Hepatocyte (in vitro differentiated cells): ENCODE measurements at regions not wholly inside any gene's neighbourhood (a gene's known extent, or its start where the extent isn't known, plus 50 kb on each side); places are given as distances from the start of the nearest gene placed in this dataset.

ENCODE experiments used
- DNase-seq: peaks from one replicate; pipeline ENCODE4 v3.0.0-alpha.2; 2016; ENCODE audit warnings: low spot score
- H2AFZ ChIP-seq: fragments of 200-600 bp; sonication (generic); 2 replicates; pipeline ENCODE4 v1.6.0; 2016; ENCODE audit warnings: antibody characterized with exemption, mild to moderate bottlenecking
- H3K27ac ChIP-seq: fragments of 200-600 bp; sonication (generic); 2 replicates; pipeline ENCODE4 v1.5.1; 2016; ENCODE audit warnings: mild to moderate bottlenecking
- H3K27me3 ChIP-seq: fragments of 200-600 bp; sonication (generic); 2 replicates; pipeline ENCODE4 v1.6.1; 2016
- H3K36me3 ChIP-seq: fragments of 200-600 bp; sonication (generic); replicated peaks from 2 replicates; pipeline ENCODE4 v1.5.1; 2016; ENCODE audit warnings: low read depth; ENCODE audit not compliant: insufficient read depth
- H3K4me1 ChIP-seq: fragments of 200-600 bp; sonication (generic); 2 replicates; pipeline ENCODE4 v1.5.1; 2016; ENCODE audit warnings: mild to moderate bottlenecking, moderate library complexity; ENCODE audit not compliant: insufficient read depth
- H3K4me2 ChIP-seq: fragments of 200-600 bp; sonication (generic); 2 replicates; pipeline ENCODE4 v1.6.0; 2016
- H3K4me3 ChIP-seq: fragments of 200-600 bp; sonication (generic); 2 replicates; pipeline ENCODE4 v1.5.1; 2016; ENCODE audit warnings: mild to moderate bottlenecking
- H3K79me2 ChIP-seq: fragments of 200-600 bp; sonication (generic); 2 replicates; pipeline ENCODE4 v1.6.0; 2017; ENCODE audit warnings: mild to moderate bottlenecking
- H3K9me2 ChIP-seq: fragments of 200-600 bp; sonication (generic); replicated peaks from 2 replicates; pipeline ENCODE4 v1.6.0; 2017; ENCODE audit warnings: mild to moderate bottlenecking; ENCODE audit not compliant: insufficient read depth
- H3K9me3 ChIP-seq: fragments of 200-600 bp; sonication (generic); 2 replicates; pipeline ENCODE4 v1.5.1; 2016; ENCODE audit warnings: low read depth, mild to moderate bottlenecking
- H4K20me1 ChIP-seq: fragments of 200-600 bp; sonication (generic); 2 replicates; pipeline ENCODE4 v1.6.0; 2016; ENCODE audit warnings: mild to moderate bottlenecking; ENCODE audit not compliant: insufficient read depth, poor library complexity, severe bottlenecking
- EZH2 ChIP-seq: fragments of 200-600 bp; sonication (generic); IDR thresholded peaks from 2 replicates; pipeline ENCODE4 v1.6.1; 2016; ENCODE audit warnings: antibody characterized with exemption, mild to moderate bottlenecking, borderline replicate concordance
- EZH2phosphoT487 ChIP-seq: fragments of 200-600 bp; sonication (generic); IDR thresholded peaks from one replicate; pipeline ENCODE4 v1.6.1; 2018; ENCODE audit warnings: antibody characterized with exemption, mild to moderate bottlenecking, low read depth, moderate library complexity; ENCODE audit not compliant: unreplicated experiment, severe bottlenecking
- WGBS: methylation state at CpG from one replicate; pipeline ENCODE4 v1.1.6; 2016; ENCODE audit warnings: low lambda C conversion rate; ENCODE audit errors: missing lambda C conversion rate; 5-methylcytosine and 5-hydroxymethylcytosine counted together
- TF ChIP-seq, protein P1 (sequence below): fragments of 200-600 bp; sonication (generic); IDR thresholded peaks from 2 replicates; pipeline ENCODE4 v1.5.1; 2016; ENCODE audit warnings: antibody characterized with exemption, mild to moderate bottlenecking; ENCODE audit not compliant: poor library complexity

GRCh38 chr14:37899365-37899764 lies 303.9 kb downstream of the TTC6 start:
- no peak for DNase-seq
- TF ChIP-seq EZH2: no peak
- TF ChIP-seq EZH2phosphoT487: no peak
- TF ChIP-seq, protein P1, sequence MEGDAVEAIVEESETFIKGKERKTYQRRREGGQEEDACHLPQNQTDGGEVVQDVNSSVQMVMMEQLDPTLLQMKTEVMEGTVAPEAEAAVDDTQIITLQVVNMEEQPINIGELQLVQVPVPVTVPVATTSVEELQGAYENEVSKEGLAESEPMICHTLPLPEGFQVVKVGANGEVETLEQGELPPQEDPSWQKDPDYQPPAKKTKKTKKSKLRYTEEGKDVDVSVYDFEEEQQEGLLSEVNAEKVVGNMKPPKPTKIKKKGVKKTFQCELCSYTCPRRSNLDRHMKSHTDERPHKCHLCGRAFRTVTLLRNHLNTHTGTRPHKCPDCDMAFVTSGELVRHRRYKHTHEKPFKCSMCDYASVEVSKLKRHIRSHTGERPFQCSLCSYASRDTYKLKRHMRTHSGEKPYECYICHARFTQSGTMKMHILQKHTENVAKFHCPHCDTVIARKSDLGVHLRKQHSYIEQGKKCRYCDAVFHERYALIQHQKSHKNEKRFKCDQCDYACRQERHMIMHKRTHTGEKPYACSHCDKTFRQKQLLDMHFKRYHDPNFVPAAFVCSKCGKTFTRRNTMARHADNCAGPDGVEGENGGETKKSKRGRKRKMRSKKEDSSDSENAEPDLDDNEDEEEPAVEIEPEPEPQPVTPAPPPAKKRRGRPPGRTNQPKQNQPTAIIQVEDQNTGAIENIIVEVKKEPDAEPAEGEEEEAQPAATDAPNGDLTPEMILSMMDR: no peak
- Histone ChIP-seq H3K4me3 (no peak overlapping the region), H3K4me2 (no peak overlapping the region), H3K27ac (no peak overlapping the region), H3K36me3 (no peaks in the 10 kb centered on the region), H3K4me1 (no peaks in the 10 kb centered on the region), H3K79me2 (no peaks in the 10 kb centered on the region), H4K20me1 (no peaks in the 10 kb centered on the region), H3K27me3 (no peaks in the 10 kb centered on the region), H3K9me3 (no peaks in the 10 kb centered on the region), H2AFZ (no peak overlapping the region), H3K9me2 (no peaks in the 10 kb centered on the region)
- WGBS: 98% methylated on average over 4 of the region's 4 CpGs

GRCh38 chr14:37900561-37900960 lies 305.1 kb downstream of the TTC6 start:
- Histone ChIP-seq H3K4me3 (no peak overlapping the region), H3K4me2 (no peak overlapping the region), H2AFZ (no peak overlapping the region), H3K9me3 (no peaks in the 10 kb centered on the region), H3K79me2 (no peaks in the 10 kb centered on the region), H3K27me3 (no peaks in the 10 kb centered on the region), H4K20me1 (no peaks in the 10 kb centered on the region), H3K36me3 (no peaks in the 10 kb centered on the region), H3K4me1 (no peaks in the 10 kb centered on the region), H3K9me2 (no peaks in the 10 kb centered on the region), H3K27ac (no peak overlapping the region)
- no peak for DNase-seq
- WGBS: 76% methylated on average over 1 of the region's 1 CpG
- no peak for TF ChIP-seq EZH2phosphoT487
- TF ChIP-seq, protein P1: no peak
- no peak for TF ChIP-seq EZH2

DNA sequence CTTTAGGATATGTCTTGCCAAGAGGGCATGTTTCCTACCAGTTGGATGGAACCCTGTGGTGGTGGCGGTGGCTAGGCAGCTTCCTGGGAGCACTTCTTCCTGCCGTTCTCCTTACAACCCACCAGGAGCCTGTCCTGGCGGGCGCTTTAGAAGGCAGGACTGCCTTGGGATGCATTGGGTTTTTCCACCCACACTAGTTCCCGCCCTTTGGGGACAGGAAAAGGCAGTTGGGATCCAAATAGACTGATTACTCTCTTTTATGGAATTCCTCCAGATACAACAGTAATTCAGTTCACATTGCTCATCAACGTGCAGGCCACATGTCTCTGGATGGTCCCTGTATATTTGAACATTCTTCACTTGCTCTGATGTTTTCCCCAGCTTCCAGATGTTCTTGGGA lies 305.7 kb upstream of the SSTR1 start:
- Histone ChIP-seq H2AFZ (no peak overlapping the region), H4K20me1 (no peaks in the 10 kb centered on the region), H3K4me3 (no peak overlapping the region), H3K27ac (no peak overlapping the region), H3K4me1 (no peaks in the 10 kb centered on the region), H3K36me3 (no peaks in the 10 kb centered on the region), H3K79me2 (no peaks in the 10 kb centered on the region), H3K9me2 (no peaks in the 10 kb centered on the region), H3K4me2 (no peak overlapping the region), H3K27me3 (no peaks in the 10 kb centered on the region), H3K9me3 (no peaks in the 10 kb centered on the region)
- 73% methylated on average over 6 of the region's 6 CpGs for WGBS
- no peak for DNase-seq
- no peak for TF ChIP-seq EZH2
- no peak for TF ChIP-seq EZH2phosphoT487
- TF ChIP-seq, protein P1: no peak
